Breast epithelium (tissue), 3 donors: ENCODE measurements at regions not wholly inside any gene's neighbourhood (a gene's known extent, or its start where the extent isn't known, plus 50 kb on each side); places are given as distances from the start of the nearest gene placed in this dataset.
"Not testable (repeated sequence)": the region's sequence is repeated elsewhere in the genome, so short reads cannot be mapped to it uniquely, and the experiment has no call there.

ENCODE experiments used
- CTCF ChIP-seq, 3 donors: fragments of 450-650 bp; IDR thresholded peaks; one replicate each; pipeline ENCODE4 v1.5.1; 2016 to 2017; ENCODE audit warnings: antibody characterized with exemption in 3 of 3, mild to moderate bottlenecking in 3 of 3, moderate library complexity in 3 of 3
- POLR2AphosphoS5 ChIP-seq, 3 donors: sonication (generic); formaldehyde crosslinking; IDR thresholded peaks; one replicate each; pipeline ENCODE4 v1.6.1; 2017; ENCODE audit warnings: antibody characterized with exemption in 3 of 3

GRCh38 chr22:25433381-25433970 lies 131.0 kb upstream of the GRK3 start:
- TF ChIP-seq CTCF, POLR2AphosphoS5 (IDR thresholded peaks at IDR 0.05): not testable (repeated sequence)
